WTC11 (cell line): ENCODE measurements at regions not wholly inside any gene's neighbourhood (a gene's known extent, or its start where the extent isn't known, plus 50 kb on each side); places are given as distances from the start of the nearest gene placed in this dataset.

ENCODE experiments used
- ATAC-seq: fragments of 200-7000 bp; cut with Tn5 transposase; 2 replicates; pipeline ENCODE4 v1.10.0; 2021; ENCODE audit warnings: mild to moderate bottlenecking, moderate library complexity
- CTCF ChIA-PET: fragments of 300-600 bp; sonication (Branson Sonifier 250); formaldehyde crosslinking; loops from one replicate; lab custom pipeline; 2021; ENCODE audit warnings: antibody characterized with exemption; lab: Charles Lee
- POLR2A ChIA-PET: fragments of 350-600 bp; sonication (Branson Sonifier 250); formaldehyde crosslinking; loops from one replicate; lab custom pipeline; 2021; ENCODE audit warnings: antibody characterized with exemption; lab: Charles Lee
- DNase-seq: peaks from one replicate; pipeline ENCODE4 v3.0.0; 2021; ENCODE audit warnings: low spot score
- H3K27ac Mint-ChIP-seq: 2 replicates; pipeline ENCODE4 v1.8.0; 2021; ENCODE audit warnings: mixed read lengths
- H3K27me3 Mint-ChIP-seq: 2 replicates; pipeline ENCODE4 v1.8.0; 2021; ENCODE audit warnings: low read depth, mild to moderate bottlenecking, moderate library complexity, mixed read lengths
- H3K36me3 Mint-ChIP-seq: 2 replicates; pipeline ENCODE4 v1.8.0; 2021; ENCODE audit warnings: mixed read lengths
- H3K4me1 Mint-ChIP-seq: 2 replicates; pipeline ENCODE4 v1.8.0; 2022; ENCODE audit warnings: mixed read lengths
- H3K4me3 Mint-ChIP-seq: 2 replicates; pipeline ENCODE4 v1.8.0; 2021; ENCODE audit warnings: mild to moderate bottlenecking, moderate library complexity, mixed read lengths
- H3K9me3 Mint-ChIP-seq: 2 replicates; pipeline ENCODE4 v1.8.0; 2021; ENCODE audit warnings: mixed read lengths
- CREM ChIP-seq: sonication (generic); formaldehyde crosslinking; IDR thresholded peaks from 2 replicates; pipeline ENCODE4 v1.8.1; 2022; ENCODE audit warnings: mild to moderate bottlenecking, missing genetic modification reagents, moderate library complexity
- FOXK1 ChIP-seq: sonication (generic); formaldehyde crosslinking; IDR thresholded peaks from 2 replicates; pipeline ENCODE4 v1.8.0; 2022; ENCODE audit warnings: mild to moderate bottlenecking, moderate library complexity, missing genetic modification reagents
- GABPB1 ChIP-seq: sonication (generic); formaldehyde crosslinking; IDR thresholded peaks from 2 replicates; pipeline ENCODE4 v1.8.1; 2023; ENCODE audit warnings: mild to moderate bottlenecking, missing genetic modification reagents
- IRF2 ChIP-seq: sonication (generic); formaldehyde crosslinking; IDR thresholded peaks from 2 replicates; pipeline ENCODE4 v1.8.0; 2022; ENCODE audit warnings: low read depth, missing genetic modification reagents, borderline replicate concordance
- JAZF1 ChIP-seq: fragments of 250-450 bp; sonication (Bioruptor Pico); IDR thresholded peaks from 2 replicates; pipeline ENCODE4 v1.9.0; 2021; ENCODE audit warnings: moderate library complexity, mild to moderate bottlenecking, inconsistent platforms
- MXD4 ChIP-seq: fragments of 250-450 bp; sonication (Bioruptor Pico); IDR thresholded peaks from 2 replicates; pipeline ENCODE4 v1.8.0; 2021; ENCODE audit warnings: mild to moderate bottlenecking, moderate library complexity, borderline replicate concordance
- MYBL2 ChIP-seq: sonication (generic); formaldehyde crosslinking; IDR thresholded peaks from 2 replicates; pipeline ENCODE4 v1.8.1; 2023; ENCODE audit warnings: mild to moderate bottlenecking, moderate library complexity, missing genetic modification reagents
- NR2C2 ChIP-seq: sonication (generic); formaldehyde crosslinking; IDR thresholded peaks from 2 replicates; pipeline ENCODE4 v1.8.0; 2022; ENCODE audit warnings: mild to moderate bottlenecking, missing genetic modification reagents
- NR3C1 ChIP-seq: sonication (generic); formaldehyde crosslinking; conservative IDR thresholded peaks from 2 replicates; pipeline ENCODE4 v1.8.1; 2023; ENCODE audit warnings: low read depth, mild to moderate bottlenecking, missing genetic modification reagents
- PRRX2 ChIP-seq: fragments of 250-450 bp; sonication (Bioruptor Pico); IDR thresholded peaks from 2 replicates; pipeline ENCODE4 v1.8.0; 2021; ENCODE audit warnings: mild to moderate bottlenecking
- SMAD3 ChIP-seq: sonication (generic); formaldehyde crosslinking; IDR thresholded peaks from 2 replicates; pipeline ENCODE4 v1.8.0; 2022; ENCODE audit warnings: missing genetic modification reagents, mild to moderate bottlenecking, borderline replicate concordance
- SOX15 ChIP-seq: fragments of 250-450 bp; sonication (Bioruptor Pico); IDR thresholded peaks from 2 replicates; pipeline ENCODE4 v1.9.0; 2021; ENCODE audit warnings: mild to moderate bottlenecking
- TEAD1 ChIP-seq: sonication (generic); formaldehyde crosslinking; IDR thresholded peaks from 2 replicates; pipeline ENCODE4 v1.8.0; 2022; ENCODE audit warnings: mild to moderate bottlenecking, missing genetic modification reagents
- ZNF219 ChIP-seq: sonication (generic); formaldehyde crosslinking; IDR thresholded peaks from 2 replicates; pipeline ENCODE4 v1.8.0; 2023; ENCODE audit warnings: missing genetic modification reagents, mild to moderate bottlenecking, borderline replicate concordance
- ZNF232 ChIP-seq: sonication (generic); formaldehyde crosslinking; IDR thresholded peaks from 2 replicates; pipeline ENCODE4 v1.8.0; 2022; ENCODE audit warnings: mild to moderate bottlenecking, missing genetic modification reagents
- ZNF416 ChIP-seq: fragments of 250-450 bp; sonication (Bioruptor Pico); IDR thresholded peaks from 2 replicates; pipeline ENCODE4 v1.9.0; 2021; ENCODE audit warnings: mild to moderate bottlenecking, inconsistent platforms
- TF ChIP-seq, protein P1 (sequence below): sonication (generic); formaldehyde crosslinking; IDR thresholded peaks from 2 replicates; pipeline ENCODE4 v1.8.1; 2023; ENCODE audit warnings: mild to moderate bottlenecking, missing genetic modification reagents, moderate library complexity
- TF ChIP-seq, protein P2 (sequence below): sonication (generic); formaldehyde crosslinking; IDR thresholded peaks from 2 replicates; pipeline ENCODE4 v1.8.1; 2023; ENCODE audit warnings: mild to moderate bottlenecking, missing genetic modification reagents, moderate library complexity

DNA sequence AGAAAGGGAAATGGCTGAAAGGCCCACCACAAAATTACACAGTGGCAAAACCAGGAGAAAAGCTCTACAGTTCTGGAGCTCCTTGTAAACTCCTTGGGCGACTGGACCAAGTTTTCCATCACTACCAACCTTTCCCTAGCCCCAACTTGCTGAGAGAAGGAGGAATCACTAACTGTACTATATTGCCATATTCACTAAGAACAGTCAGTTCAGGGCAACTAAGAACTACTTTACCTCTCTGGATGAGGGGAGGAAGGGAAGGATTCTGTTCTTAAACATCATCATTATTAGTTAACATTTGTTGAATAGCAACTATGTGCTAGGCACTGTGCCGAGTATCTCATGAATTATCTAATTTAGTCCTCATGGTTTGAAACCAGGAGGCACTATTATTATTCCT is 98.1 kb upstream of the SVIL start:
- Mint-ChIP-seq H3K4me1 (peaks cover 64% of the 10 kb centered on the region), H3K9me3 (no peaks in the 10 kb centered on the region), H3K27ac (no peak overlapping the region), H3K4me3 (no peak overlapping the region), H3K36me3 (peaks cover 12% of the 10 kb centered on the region), H3K27me3 (peaks cover 28% of the 10 kb centered on the region)
- CTCF ChIA-PET = interaction anchor here (0.8 to 3.5 kb wide), 5 partner anchors 98 to 220 kb away, joined by 3 to 21 read pairs (median 5); partner anchors contain the start of gene SVIL
- DNase-seq (no peak), ATAC-seq (no peak)
- POLR2A ChIA-PET = interaction anchor here (0.7 kb wide), 1 partner anchor 32 kb away, joined by 6 read pairs; no protein-coding TSS in a partner anchor
- no peak for TF ChIP-seq JAZF1 (CRISPR knock-in tag)

DNA sequence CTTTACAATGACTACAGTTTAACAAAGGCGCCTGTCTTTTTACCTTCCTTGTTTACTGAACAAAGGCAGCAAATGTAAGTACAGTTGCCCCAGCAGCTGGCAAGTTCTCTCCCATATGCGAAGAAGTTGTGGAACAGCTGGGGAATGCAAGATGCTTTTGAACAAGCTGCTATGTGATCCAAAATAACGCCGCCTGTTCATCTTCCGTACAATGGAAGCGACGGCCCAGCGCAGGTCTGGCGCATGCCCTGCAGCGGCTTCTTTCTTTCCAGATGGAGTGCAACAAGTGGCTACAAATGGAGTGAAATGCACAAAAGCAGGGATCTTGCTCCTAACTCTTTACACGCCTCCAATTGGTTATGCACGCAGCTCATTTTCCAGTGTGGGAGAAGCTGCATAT is 97.0 kb upstream of the SVIL start:
- Mint-ChIP-seq H3K27me3 (peaks cover 17% of the 10 kb centered on the region), H3K4me3 (no peak overlapping the region), H3K36me3 (peaks cover 12% of the 10 kb centered on the region), H3K27ac (no peak overlapping the region), H3K4me1 (peaks cover 62% of the 10 kb centered on the region), H3K9me3 (no peaks in the 10 kb centered on the region)
- TF ChIP-seq MXD4 (CRISPR knock-in tag) (no peak), GABPB1 (CRISPR knock-in tag) (no peak), CREM (CRISPR knock-in tag) (no peak)
- CTCF ChIA-PET = interaction anchor here (0.6 to 1.0 kb wide), 2 partner anchors 197 to 206 kb away, joined by 3 read pairs; no protein-coding TSS in a partner anchor
- POLR2A ChIA-PET = no interaction called here
- no peak for ATAC-seq
- DNase-seq = no peak

DNA sequence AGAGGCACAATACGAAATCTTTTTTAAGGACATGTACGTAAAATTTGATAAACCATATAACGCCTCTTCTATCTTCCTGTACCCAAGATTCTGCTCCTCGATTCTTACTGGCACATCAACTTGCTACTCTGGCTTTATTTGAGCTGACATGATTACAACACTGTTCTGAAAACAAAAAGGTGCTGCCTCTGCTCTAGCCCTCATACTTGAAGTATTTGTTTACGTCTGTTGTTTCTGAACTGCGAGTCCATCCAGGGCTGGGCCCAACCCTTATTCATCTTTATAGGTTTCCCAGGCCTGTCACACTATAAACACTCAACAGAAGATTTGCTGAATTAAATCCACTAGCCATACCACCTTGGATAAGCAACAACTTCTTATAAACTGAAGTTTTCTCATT is 96.2 kb upstream of the SVIL start:
- Mint-ChIP-seq H3K4me1 (peaks cover 65% of the 10 kb centered on the region), H3K9me3 (no peaks in the 10 kb centered on the region), H3K4me3 (no peak overlapping the region), H3K36me3 (peaks cover 12% of the 10 kb centered on the region), H3K27me3 (peaks cover 17% of the 10 kb centered on the region), H3K27ac (no peak overlapping the region)
- TF ChIP-seq IRF2 (no peak), ZNF232 (CRISPR knock-in tag) (no peak), MYBL2 (no peak), ZNF416 (CRISPR knock-in tag) (no peak), NR3C1 (CRISPR knock-in tag) (no peak), ZNF219 (no peak), PRRX2 (CRISPR knock-in tag) (no peak), FOXK1 (CRISPR knock-in tag) (no peak)
- TF ChIP-seq, protein P1, sequence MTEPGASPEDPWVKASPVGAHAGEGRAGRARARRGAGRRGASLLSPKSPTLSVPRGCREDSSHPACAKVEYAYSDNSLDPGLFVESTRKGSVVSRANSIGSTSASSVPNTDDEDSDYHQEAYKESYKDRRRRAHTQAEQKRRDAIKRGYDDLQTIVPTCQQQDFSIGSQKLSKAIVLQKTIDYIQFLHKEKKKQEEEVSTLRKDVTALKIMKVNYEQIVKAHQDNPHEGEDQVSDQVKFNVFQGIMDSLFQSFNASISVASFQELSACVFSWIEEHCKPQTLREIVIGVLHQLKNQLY (CRISPR knock-in tag) = no peak
- ATAC-seq = no peak
- POLR2A ChIA-PET = no interaction called here
- CTCF ChIA-PET = interaction anchor here (1.0 kb wide), 1 partner anchor 196 kb away, joined by 3 read pairs; no protein-coding TSS in a partner anchor
- no peak for DNase-seq

DNA sequence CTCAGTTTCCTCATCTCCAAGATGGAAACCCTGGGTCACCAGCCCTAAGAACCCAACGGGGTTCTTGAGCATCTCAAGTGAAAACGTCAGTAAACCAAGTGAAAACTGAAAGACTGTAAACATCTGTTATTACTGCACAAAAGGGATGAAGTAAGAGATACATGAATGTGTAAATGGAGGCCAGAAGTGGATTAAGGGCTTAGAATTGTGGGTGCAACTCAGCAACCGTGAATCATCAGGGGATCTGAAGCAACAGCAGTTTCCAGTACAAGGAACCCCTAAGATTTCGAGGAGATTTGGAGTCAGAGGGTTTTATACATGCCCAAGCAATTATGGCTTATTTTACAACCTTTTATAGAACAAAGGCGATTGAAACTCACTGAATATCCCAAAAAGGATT is 95.7 kb upstream of the SVIL start:
- DNase-seq (no peak), ATAC-seq (no peak)
- H3K4me1 Mint-ChIP-seq = peaks cover 66% of the 10 kb centered on the region
- TF ChIP-seq, protein P2, sequence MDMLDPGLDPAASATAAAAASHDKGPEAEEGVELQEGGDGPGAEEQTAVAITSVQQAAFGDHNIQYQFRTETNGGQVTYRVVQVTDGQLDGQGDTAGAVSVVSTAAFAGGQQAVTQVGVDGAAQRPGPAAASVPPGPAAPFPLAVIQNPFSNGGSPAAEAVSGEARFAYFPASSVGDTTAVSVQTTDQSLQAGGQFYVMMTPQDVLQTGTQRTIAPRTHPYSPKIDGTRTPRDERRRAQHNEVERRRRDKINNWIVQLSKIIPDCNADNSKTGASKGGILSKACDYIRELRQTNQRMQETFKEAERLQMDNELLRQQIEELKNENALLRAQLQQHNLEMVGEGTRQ (CRISPR knock-in tag) = no peak
- no peak for TF ChIP-seq MXD4 (CRISPR knock-in tag)
- TF ChIP-seq NR3C1 (CRISPR knock-in tag) = no peak
- TF ChIP-seq TEAD1 (CRISPR knock-in tag) = no peak
- TF ChIP-seq NR2C2 (CRISPR knock-in tag) = no peak
- TF ChIP-seq SOX15 (CRISPR knock-in tag) = no peak
- TF ChIP-seq SMAD3 (CRISPR knock-in tag) = no peak
- TF ChIP-seq, all 79 proteins: peak for 0
- H3K36me3 Mint-ChIP-seq = peaks cover 12% of the 10 kb centered on the region
- ChIA-PET CTCF (no interaction called here), POLR2A (no interaction called here)
- H3K27ac Mint-ChIP-seq = no peak overlapping the region
- no peaks in the 10 kb centered on the region for H3K9me3 Mint-ChIP-seq
- H3K27me3 Mint-ChIP-seq = peaks cover 17% of the 10 kb centered on the region
- no peak overlapping the region for H3K4me3 Mint-ChIP-seq
